Endothelial cell of umbilical vein (primary cell): ENCODE measurements at regions not wholly inside any gene's neighbourhood (a gene's known extent, or its start where the extent isn't known, plus 50 kb on each side); places are given as distances from the start of the nearest gene placed in this dataset.
"Not testable (repeated sequence)": the region's sequence is repeated elsewhere in the genome, so short reads cannot be mapped to it uniquely, and the experiment has no call there.

Experiments used
- BruUV-seq: library from RNA; stranded (reverse); fragments of 400-500 nt; replicated peaks from 2 replicates; lab custom pipeline; 2021; lab: Mats Ljungman, UMichigan
- CTCF ChIA-PET: fragments of 300-600, 350-600 bp; sonication (Branson Sonifier 250); formaldehyde crosslinking; loops from one replicate; lab custom pipeline; 2021; ENCODE audit warnings: antibody characterized with exemption, inconsistent platforms; lab: Charles Lee
- POLR2A ChIA-PET: fragments of 300-600, 350-600 bp; sonication (Branson Sonifier 250); formaldehyde crosslinking; loops from one replicate; lab custom pipeline; 2021; ENCODE audit warnings: antibody characterized with exemption, inconsistent platforms; lab: Charles Lee
- DNase-seq: peaks from one replicate; pipeline ENCODE4 v3.0.0-alpha.2; 2011; ENCODE audit warnings: low read depth, low spot score
- FAIRE-seq: peaks from 2 replicates; lab custom pipeline; 2011; peaks lifted over from hg19 to GRCh38; lab: Jason Lieb, UNC
- H2AFZ ChIP-seq: 2 replicates; pipeline ENCODE4 v1.6.0; 2012; ENCODE audit warnings: low read depth, low read length, control low read depth, inconsistent platforms
- H3K27ac ChIP-seq: 2 replicates; pipeline ENCODE4 v1.5.1; 2011; ENCODE audit warnings: low read depth, mild to moderate bottlenecking, control low read depth, low read length, moderate library complexity; ENCODE audit not compliant: insufficient read depth
- H3K27me3 ChIP-seq, 2 experiments: 2 replicates each; pipeline versions ENCODE4 v1.6.0 to v1.6.1; 2011; ENCODE audit warnings: low read length in 2 of 2, mixed read lengths in 1 of 2; ENCODE audit not compliant: control insufficient read depth in 2 of 2, insufficient read depth in 2 of 2
- H3K36me3 ChIP-seq, 2 experiments: 2 replicates in 1 of 2; 3 replicates in 1 of 2; pipeline ENCODE4 v1.5.1; 2011; ENCODE audit warnings: low read length in 2 of 2, mild to moderate bottlenecking in 1 of 2, moderate library complexity in 1 of 2; ENCODE audit not compliant: control insufficient read depth in 2 of 2, insufficient read depth in 2 of 2; ENCODE audit errors: extremely low read depth in 1 of 2
- H3K4me1 ChIP-seq: 3 replicates; pipeline ENCODE4 v1.5.1; 2011; ENCODE audit warnings: mild to moderate bottlenecking, low read length; ENCODE audit not compliant: control insufficient read depth, insufficient read depth; ENCODE audit errors: extremely low read depth
- H3K4me2 ChIP-seq: 2 replicates; pipeline ENCODE4 v1.6.1; 2011; ENCODE audit warnings: low read length, control low read depth, mixed read lengths; ENCODE audit not compliant: insufficient read depth
- H3K4me3 ChIP-seq, 3 experiments: fragments of 200-600 bp in 1 of 3; sonication (generic), shearing (Covaris generic) in 1 of 3; replicated peaks in 1 of 3; 2 replicates each; pipeline ENCODE4 v1.5.1; 2011 to 2016; ENCODE audit warnings: control low read depth in 3 of 3, low read length in 3 of 3, mild to moderate bottlenecking in 2 of 3, inconsistent platforms in 1 of 3, low read depth in 1 of 3, moderate library complexity in 1 of 3; ENCODE audit not compliant: insufficient read depth in 1 of 3
- H3K79me2 ChIP-seq: 2 replicates; pipeline ENCODE4 v1.6.0; 2012; ENCODE audit warnings: low read length, inconsistent platforms; ENCODE audit not compliant: control insufficient read depth, insufficient read depth
- H3K9ac ChIP-seq: replicated peaks from 2 replicates; pipeline ENCODE3; 2011; ENCODE audit warnings: low read length, control low read depth; ENCODE audit not compliant: insufficient read depth; ENCODE audit errors: extremely low read depth
- H3K9me1 ChIP-seq: replicated peaks from 3 replicates; pipeline ENCODE4 v1.6.0; 2011; ENCODE audit warnings: mild to moderate bottlenecking, low read length; ENCODE audit not compliant: control insufficient read depth, insufficient read depth; ENCODE audit errors: extremely low read depth
- H3K9me3 ChIP-seq: replicated peaks from 2 replicates; pipeline ENCODE4 v1.5.1; 2012; ENCODE audit warnings: low read length, inconsistent platforms; ENCODE audit not compliant: control insufficient read depth, insufficient read depth
- H4K20me1 ChIP-seq: replicated peaks from 2 replicates; pipeline ENCODE3; 2011; ENCODE audit warnings: mild to moderate bottlenecking, low read length; ENCODE audit not compliant: control insufficient read depth, insufficient read depth; ENCODE audit errors: extremely low read depth
- EZH2 ChIP-seq: IDR thresholded peaks from 2 replicates; pipeline ENCODE4 v1.6.1; 2012; ENCODE audit warnings: borderline replicate concordance, low read depth, mild to moderate bottlenecking, moderate library complexity, low read length, inconsistent platforms; ENCODE audit not compliant: severe bottlenecking
- GATA2 ChIP-seq: IDR thresholded peaks from 2 replicates; pipeline ENCODE4 v1.7.0; 2011; ENCODE audit warnings: low read depth, mild to moderate bottlenecking, moderate library complexity, mixed read lengths, low read length; ENCODE audit not compliant: insufficient read length, insufficient read depth
- JUN ChIP-seq: IDR thresholded peaks from 2 replicates; pipeline ENCODE4 v1.6.1; 2011; ENCODE audit warnings: borderline replicate concordance, low read depth; ENCODE audit not compliant: insufficient read length, insufficient read depth
- MYC ChIP-seq: IDR thresholded peaks from one replicate; pipeline ENCODE4 v1.6.1; 2011; ENCODE audit warnings: mild to moderate bottlenecking, low read depth, low read length
- POLR2A ChIP-seq: IDR thresholded peaks from 2 replicates; pipeline ENCODE4 v1.6.1; 2012; ENCODE audit warnings: low read depth, mild to moderate bottlenecking, control low read depth, low read length
- dilution Hi-C: fragments of 300-500 bp; cut with MboI; formaldehyde crosslinking; loops from one replicate; pipeline ENCODE4 v1.15.0; 2019; ENCODE audit warnings: low sequenced_read_pairs; ENCODE audit not compliant: extremely low pct_ligation_motif_present
- intact Hi-C: fragments of 100-400 bp; cut with micrococcal nuclease; formaldehyde crosslinking; loops from one replicate; pipeline ENCODE4 v1.10.0; 2022

GRCh38 chr6:26187981-26188635 lies 100.9 kb downstream of the HFE start:
- Histone ChIP-seq H2AFZ (peak overlapping the region; percentile 38), H3K27me3 (no peaks in the 10 kb centered on the region), H3K4me1 (peaks cover 19% of the 10 kb centered on the region), H3K36me3 (no peaks in the 10 kb centered on the region), H3K4me2 (peak overlapping the region; percentile 68), H3K79me2 (no peaks in the 10 kb centered on the region), H3K4me3 (peak overlapping the region; percentile 0 to 60 (median 53)), H3K27ac (peak overlapping the region; percentile 62), H4K20me1 (no peaks in the 10 kb centered on the region), H3K9me3 (no peaks in the 10 kb centered on the region), H3K9ac (peak overlapping the region; percentile 30), H3K9me1 (no peaks in the 10 kb centered on the region)
- no peak for DNase-seq
- POLR2A ChIA-PET = interaction anchor here (0.7 to 3.1 kb wide), 12 partner anchors 10 to 144 kb away, joined by 3 to 61 read pairs (median 7); a partner anchor contains a TSS
- no TSS peak for BruUV-seq
- FAIRE-seq = peak; percentile 74
- CTCF ChIA-PET = interaction anchor here (0.7 to 2.3 kb wide), 6 partner anchors 9 to 162 kb away, joined by 3 to 21 read pairs (median 5); a partner anchor contains a TSS
- no peak for TF ChIP-seq MYC
- peak; percentile 73 for TF ChIP-seq GATA2
- TF ChIP-seq POLR2A = no peak
- TF ChIP-seq EZH2 = no peak
- no peak for TF ChIP-seq JUN
- dilution Hi-C loops (no loop called here), intact Hi-C loops (loop anchor here (2.0 kb wide), 1 partner anchor 31 kb away; a partner anchor contains a TSS)

DNA sequence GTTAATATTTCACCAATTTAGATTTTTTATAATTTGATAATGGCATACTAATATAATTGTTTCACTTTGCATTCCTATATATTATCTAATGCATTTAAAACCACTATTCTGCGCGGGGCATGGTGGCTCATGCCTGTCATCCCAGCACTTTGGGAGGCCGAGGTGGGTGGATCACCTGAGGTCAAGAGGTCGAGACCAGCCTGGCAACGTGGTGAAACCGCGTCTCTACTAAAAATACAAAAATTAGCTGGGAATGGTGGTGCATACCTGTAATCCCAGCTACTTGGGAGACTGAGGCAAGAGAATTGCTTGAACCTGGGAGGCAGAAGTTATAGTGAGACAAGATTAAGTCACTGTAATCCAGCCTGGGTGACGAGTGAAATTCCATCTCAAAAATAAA lies 104.3 kb downstream of the HFE start:
- CTCF ChIA-PET, H4K20me1 ChIP-seq, H3K36me3 ChIP-seq, DNase-seq, H3K9ac ChIP-seq, H3K9me1 ChIP-seq, H3K9me3 ChIP-seq, FAIRE-seq, H3K27me3 ChIP-seq, H3K27ac ChIP-seq, dilution Hi-C loops, H3K79me2 ChIP-seq, intact Hi-C loops, POLR2A ChIA-PET, H3K4me2 ChIP-seq, BruUV-seq, H3K4me3 ChIP-seq, H2AFZ ChIP-seq: not testable (repeated sequence)
- peaks cover 18% of the 10 kb centered on the region for H3K4me1 ChIP-seq
